Activated CD8-positive, alpha-beta memory T cell treated with anti-CD3 and anti-CD28 coated beads for 24 hours (primary cell): ENCODE measurements at regions not wholly inside any gene's neighbourhood (a gene's known extent, or its start where the extent isn't known, plus 50 kb on each side); places are given as distances from the start of the nearest gene placed in this dataset.

Source experiments
- DNase-seq: peaks from one replicate; pipeline ENCODE4 v3.0.0-alpha.2; 2020

DNA sequence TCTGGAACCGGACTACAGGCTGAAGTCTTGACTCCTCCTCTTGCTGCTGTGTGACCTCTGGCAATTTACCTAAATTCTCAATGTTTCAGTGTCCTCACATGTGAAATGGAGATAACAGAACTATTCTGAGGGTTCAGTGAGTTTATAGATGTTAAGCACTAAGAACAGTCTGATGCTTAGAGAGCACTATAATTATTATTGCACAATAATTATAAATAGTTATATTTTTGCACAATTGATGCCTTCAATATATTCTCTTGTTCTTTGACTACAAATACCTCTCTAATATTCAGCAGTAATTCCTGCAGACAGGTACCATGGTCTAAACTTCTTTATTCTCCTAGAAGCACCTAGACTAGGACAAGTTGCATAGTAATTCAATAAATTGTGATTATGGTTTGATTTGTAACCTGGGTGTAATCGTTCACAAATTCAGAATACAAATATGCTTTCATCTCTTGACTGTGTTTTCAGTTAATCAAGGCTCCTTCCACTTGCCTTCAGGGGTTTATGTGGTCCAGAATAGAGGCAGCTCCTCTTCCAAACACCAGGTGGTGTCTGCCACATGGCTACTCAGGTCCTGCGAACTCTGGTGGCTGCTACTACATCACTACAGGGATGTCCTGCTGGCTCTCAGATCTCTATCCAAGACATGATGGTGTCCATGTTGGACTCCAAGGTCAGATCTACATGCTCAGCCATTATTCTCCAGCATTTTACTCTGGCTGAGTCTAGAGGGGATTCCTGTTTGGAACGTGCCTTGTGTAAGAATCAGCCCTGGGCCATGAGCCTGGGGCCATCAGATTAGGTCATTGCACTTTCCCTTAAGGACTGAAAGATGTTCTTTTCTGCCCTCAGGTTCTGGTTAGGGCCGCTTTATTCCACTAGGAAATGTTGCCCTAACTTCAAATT lies 103.4 kb downstream of the QRFPR start:
- DNase-seq: no peak

- no peak for DNase-seq
These were observed 107.6 kb downstream of the QRFPR start for GRCh38 chr4:121273191-121273590.

DNA sequence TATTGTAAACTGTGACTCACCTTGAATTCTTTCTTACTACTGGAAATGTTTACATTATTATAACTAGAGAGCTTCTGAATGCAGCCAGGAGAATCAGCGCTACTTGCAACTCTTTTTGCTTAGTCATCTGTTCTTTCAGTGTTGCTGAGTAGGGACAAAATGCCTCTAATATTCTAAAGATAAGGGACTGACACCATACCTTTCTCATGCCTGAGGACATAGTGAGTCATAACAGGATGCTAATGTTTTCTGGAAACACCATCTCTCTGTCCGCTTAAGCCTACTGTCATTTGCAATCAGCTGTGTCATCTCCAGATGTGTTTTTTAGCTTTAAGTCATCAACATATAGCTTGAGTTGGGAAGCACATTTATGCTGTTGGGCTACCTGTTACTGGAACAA lies 108.3 kb downstream of the QRFPR start:
- no peak for DNase-seq

DNA sequence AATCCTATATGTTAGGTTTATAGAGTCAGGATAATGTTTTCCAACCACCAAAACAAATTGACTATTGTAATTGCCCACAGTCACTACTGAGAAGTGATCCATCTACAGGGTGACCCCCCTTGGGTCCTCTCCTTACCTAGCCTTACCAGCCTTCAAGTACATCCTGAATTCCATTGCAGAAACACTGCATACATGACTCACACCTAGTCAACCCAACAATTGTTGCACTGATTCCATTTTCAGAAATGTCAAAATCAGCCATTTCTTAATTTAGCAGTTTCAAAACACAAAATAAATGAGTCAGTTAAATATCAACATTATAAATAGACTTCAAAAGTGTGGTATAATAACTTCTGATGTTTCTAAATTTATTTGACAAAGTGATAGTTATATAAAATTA lies 106.3 kb upstream of the TNIP3 start:
- DNase-seq: no peak

GRCh38 chr4:121269001-121269400 lies 104.9 kb upstream of the TNIP3 start:
- DNase-seq: no peak

DNA sequence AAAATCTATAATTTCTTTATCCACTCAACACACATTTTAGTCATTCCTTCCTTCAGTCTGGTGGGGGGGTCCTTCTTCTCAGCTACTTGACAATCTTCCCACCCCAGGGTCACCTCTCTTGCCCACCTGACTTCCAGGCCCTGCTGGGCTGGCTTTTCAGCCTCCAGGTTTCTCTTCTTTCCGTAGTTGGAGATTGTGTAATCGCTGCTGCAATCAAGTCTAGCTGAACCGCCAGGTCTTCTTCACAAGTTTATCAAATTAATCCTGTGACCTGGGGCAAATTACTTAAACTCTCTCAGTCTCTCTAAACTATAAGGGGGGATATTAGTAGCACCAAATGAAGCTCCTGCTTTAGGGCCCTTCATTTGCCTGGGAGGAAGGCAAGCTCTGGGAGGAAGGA lies 102.9 kb upstream of the TNIP3 start:
- no peak for DNase-seq

DNA sequence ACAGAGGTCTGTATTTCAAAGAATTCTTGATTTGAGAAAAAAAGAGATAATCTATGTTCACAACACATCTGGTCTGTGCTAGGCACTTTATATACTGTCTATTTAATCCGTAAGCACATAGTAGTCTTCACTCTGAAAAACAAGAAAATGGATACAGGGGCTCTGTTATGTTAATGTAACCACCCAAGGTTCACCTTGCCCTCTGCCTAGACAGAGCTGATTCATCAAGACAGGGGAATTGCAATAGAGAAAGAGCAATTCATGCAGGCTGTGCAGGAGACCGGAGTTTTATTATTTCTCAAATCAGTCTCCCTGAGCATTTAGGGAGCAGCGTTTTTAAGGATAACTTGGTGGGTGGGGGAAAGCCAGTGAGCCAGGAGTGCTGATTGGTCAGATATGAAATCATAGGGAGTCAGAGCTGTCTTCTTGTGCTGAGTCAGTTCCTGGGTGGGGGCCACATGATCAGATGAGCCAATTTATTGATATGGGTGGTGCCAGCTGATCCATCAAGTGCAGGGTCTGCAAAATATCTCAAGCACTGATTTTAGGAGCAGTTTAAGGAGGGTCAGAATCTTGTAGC lies 92.9 kb upstream of the TNIP3 start:
- no peak for DNase-seq

DNA sequence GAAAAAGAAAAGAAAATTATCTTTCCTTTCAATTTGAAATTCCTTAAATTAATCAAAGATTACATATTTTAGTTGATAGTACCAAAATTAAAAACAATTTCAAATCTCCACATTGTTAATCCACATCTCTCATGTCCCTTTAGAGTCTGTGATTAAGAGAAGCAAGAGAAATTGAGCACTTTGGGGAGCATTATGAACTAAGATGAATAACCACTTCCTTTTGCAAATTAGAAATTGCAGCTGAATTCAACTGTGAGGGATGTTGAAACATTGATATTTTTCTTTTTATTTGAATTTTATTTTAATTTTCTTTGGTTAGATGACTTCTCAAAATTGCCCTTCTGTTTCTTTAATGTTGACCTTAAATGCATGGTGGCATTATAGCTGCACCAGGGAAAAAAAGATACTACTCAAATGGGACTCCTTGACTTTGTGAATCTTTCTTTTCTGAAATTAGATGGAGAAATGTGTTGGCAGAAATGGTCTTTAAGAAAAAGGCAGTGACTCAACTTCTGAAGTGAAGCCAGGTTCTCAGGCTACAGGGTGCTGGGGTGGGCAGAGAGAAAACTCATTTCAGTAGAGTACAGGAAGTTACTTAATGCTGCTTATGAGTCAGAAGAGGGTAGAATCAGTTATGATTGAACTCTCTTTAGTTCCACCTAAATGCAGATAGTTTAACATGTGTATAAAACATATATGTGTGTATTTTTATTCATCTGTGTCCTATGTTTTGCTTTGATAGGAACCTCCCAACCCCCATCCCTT lies 92.0 kb upstream of the TNIP3 start:
- no peak for DNase-seq

GRCh38 chr4:121253961-121254360 lies 89.8 kb upstream of the TNIP3 start:
- no peak for DNase-seq

DNA sequence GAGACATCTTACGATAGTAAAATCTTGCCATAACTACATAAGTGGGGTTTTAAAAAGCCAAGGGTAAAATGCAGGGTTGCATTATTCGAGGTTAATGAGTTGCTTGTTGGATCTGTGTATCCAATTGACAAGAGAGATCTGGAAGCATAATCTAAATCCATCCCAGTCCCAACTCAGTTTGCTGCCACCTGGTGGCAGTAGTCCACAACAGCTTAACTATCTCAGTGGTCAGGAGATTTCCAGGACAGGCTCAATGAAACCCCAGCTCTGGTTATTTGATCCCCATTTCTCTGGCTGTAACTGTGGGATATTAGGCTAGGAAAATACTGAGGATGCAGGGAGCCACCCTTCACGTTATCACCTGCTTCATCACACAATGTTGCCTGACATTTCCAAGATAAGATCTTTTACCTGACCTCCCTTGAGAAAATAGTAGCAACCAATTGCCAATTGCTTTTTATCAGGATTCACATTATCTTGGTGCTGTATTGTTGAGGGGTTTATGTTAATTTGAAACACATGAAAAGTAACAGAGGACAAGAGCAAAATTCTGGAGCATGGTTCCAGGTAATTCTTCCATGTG lies 88.2 kb upstream of the TNIP3 start:
- DNase-seq: peak; percentile 80

- DNase-seq: no peak
These were observed 84.6 kb upstream of the TNIP3 start for GRCh38 chr4:121248747-121249146.

DNA sequence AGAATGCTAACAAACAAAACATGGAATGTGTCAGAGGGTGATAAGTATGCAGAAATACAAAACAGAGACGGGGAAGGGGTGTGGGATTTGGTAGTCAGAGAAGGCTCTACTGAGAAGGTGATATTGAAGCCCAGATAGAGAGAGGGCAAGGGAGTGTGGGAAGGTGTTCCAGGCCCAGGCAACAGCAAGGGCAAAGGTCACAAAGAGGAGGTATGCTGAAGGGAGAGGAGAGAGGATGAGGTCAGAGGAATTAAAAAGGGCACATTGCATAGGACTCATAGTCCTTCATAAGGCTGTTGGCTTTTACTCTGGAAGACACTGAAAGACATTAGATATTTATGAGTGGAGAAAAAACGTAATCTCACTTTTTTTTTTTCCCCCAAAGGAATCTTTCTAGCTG lies 82.6 kb upstream of the TNIP3 start:
- DNase-seq: no peak

DNA sequence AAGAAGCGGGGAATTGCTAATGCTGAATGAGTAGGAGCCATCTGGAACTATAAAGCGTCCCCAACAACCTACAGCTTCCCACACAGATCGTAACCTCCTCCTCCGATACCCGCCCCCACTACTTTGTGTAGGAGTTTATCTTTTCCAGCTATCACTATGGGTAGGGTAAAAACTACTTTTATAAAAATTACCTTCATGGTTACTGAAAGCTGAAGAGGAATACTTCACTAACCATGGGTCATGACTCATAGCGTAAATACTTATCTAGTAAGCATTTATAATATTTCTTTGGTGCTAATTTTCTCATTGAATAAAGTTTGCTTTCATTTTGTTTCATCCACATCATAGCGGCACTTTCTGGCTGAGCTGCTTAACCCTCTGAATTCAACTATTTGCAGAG lies 79.4 kb upstream of the TNIP3 start:
- no peak for DNase-seq

DNA sequence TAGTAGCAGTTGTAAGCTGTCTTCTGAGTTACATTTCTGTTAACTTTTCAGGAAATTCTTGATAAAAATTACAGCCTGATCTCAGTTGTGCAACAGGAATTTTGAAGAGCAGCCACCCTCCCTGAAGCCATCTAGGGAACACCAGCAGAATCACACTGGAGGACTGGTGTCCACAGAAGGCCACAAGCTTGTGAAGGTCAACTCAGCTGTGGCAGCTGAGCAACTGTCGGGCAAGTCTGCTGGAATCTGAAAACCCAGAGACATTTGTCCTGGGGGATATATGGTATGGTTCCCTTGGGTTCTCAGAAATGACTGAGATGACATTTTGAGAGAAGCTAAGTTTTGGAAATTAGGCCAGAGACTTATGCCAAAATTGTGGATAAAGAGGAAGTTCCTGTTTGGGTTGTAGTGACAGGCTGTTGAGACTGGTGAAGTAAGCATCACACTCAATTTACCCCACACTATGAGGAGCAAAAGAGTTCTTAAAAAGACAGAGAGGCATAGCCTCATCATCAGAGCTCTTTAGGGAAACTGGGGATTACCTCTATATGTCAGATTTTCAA lies 78.1 kb upstream of the TNIP3 start:
- no peak for DNase-seq

DNA sequence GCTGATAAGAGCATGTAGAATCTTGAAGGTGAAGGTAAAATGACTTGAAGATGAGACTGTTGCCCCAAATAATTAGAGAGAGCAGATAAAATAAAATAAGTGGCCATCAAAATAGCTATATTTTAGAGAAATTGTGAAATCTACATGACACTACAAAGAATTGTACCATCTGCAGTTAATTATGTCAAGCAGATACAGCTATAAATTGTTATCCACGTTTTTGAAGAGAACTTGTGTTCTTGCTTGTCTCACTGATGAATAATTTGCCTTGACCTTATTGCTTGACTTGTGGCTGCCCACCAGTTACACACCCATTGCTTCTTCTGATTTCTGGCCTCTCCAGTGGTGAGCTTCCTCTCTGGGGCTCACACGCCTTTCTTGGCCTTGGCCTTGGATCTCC lies 75.8 kb upstream of the TNIP3 start:
- no peak for DNase-seq

DNA sequence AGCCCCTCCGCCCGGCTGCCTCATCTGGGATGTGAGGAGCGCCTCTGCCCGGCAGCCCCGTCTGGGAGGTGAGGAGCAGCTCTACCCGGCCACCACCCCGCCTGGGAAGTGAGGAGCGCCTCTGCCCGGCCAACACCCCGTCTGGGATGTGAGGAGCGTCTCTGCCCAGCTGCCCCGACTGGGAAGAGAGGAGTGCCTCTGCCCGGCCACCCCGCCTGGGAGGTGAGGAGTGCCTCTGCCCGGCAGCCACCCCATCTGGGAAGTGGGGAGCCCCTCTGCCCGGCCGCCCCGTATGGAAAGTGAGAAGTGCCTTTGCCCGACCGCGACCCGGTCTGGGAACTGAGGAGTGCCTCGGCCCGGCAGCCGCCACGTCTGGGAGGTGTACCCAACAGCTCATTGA lies 74.3 kb upstream of the TNIP3 start:
- no peak for DNase-seq

DNA sequence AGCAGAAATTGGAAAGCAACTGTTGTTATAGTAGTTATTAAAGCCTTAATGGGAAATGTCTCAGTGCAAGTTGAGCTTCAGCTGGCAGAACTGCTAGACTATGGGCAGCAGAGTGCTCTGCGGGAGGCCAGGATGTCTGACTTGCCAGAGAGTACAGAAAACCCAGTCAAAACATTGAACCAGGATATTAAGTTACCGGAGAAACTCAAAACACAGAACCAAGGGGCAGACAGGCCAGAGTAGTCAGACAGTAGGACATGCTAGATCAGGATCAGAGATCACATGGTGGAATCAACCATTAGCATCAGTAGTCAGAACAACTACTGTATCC lies 72.9 kb upstream of the TNIP3 start:
- no peak for DNase-seq

DNA sequence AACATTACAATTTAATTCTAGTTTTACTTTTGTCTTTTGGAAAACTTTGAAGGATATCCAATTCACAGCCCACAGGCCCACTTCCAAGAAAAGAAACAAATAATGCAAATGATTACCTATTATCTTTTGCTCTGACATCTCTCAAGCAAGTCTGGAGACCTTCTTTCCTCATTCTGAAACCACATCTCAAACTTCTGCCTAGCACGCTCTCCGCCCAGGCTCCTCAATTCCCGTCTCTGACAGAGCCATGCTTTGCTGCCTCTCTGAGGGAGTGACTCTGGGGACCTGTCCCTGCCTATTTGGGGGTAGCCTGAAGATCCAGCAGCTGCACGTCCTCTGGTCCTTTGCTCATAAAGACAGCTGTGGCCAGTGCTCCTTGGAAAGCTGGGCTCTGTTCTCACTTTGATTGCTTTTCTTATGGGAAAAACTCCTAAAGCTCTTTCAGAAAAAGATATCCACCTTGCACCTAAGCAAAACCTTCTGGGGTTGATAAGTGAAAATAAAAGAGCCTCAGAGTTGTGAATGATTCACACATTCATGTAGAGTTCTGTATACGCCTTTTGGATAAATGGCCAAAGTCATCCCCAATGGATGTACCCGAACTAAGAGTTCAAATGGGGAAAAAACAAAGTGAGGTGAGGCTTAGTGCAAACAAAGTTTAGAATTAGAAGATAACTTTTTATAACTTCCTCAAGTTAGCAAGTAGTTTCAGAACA lies 72.4 kb upstream of the TNIP3 start:
- no peak for DNase-seq

- no peak for DNase-seq
These were observed 69.9 kb upstream of the TNIP3 start for GRCh38 chr4:121233982-121234381.

- no peak for DNase-seq
These were observed 65.9 kb upstream of the TNIP3 start for GRCh38 chr4:121229993-121230392.

- DNase-seq: no peak
These were observed 64.7 kb upstream of the TNIP3 start for GRCh38 chr4:121228848-121229247.

DNA sequence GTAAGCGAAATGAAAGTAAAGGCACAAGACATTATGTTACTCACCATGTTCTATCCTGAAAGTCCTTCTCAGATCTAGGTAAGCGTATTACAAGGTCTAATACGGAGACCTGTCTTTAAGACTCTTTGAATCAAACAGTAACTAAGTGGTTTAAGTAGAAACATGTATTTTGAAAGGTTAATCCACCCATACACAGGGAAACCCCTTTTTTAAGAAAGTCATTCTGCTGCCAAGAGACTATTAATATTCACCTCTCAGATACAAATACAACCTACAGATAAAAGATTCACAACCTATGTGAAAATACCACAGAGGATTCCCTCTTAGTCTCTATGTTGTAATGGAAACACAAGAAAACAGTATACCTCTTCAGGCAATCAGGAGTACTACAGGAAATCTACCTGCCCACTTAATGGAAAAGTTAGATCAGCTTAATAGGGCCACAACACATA lies 63.2 kb upstream of the TNIP3 start:
- DNase-seq: no peak

DNA sequence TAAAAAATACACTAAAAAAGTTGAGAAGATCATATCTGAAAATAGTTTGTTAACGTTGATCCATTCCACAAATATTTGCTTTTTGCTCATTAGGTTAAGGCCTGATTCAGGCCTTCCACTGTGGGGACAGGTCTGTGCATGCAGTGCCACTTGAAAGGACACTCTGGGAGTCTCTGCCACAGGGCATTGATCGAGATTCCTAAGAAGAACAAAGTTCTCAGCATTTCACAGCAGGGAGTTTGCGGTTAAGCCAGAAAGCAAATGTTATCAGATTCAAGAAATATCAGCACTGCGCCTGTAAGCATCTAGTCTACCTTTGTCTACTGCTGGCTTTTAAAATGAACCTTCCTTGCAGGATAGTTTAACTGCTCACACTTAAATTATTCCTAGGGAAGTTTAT lies 62.2 kb upstream of the TNIP3 start:
- DNase-seq: no peak
